GM12864 (cell line): ENCODE measurements at regions not wholly inside any gene's neighbourhood (a gene's known extent, or its start where the extent isn't known, plus 50 kb on each side); places are given as distances from the start of the nearest gene placed in this dataset.
"Not testable (repeated sequence)": the region's sequence is repeated elsewhere in the genome, so short reads cannot be mapped to it uniquely, and the experiment has no call there.

Experiments
- DNase-seq: peaks from one replicate; pipeline ENCODE4 v3.0.0-alpha.2; 2011; ENCODE audit warnings: low read depth
- H3K4me3 ChIP-seq: 2 replicates; pipeline ENCODE4 v1.5.1; 2011; ENCODE audit warnings: mild to moderate bottlenecking, low read depth, low read length, control low read depth
- CTCF ChIP-seq: IDR thresholded peaks from 2 replicates; pipeline ENCODE4 v1.5.1; 2011; ENCODE audit warnings: low read depth, mild to moderate bottlenecking, moderate library complexity, low read length, control low read depth, inconsistent platforms; ENCODE audit errors: missing control alignments

- TF ChIP-seq CTCF: no peak
- DNase-seq: no peak
These were observed 377.1 kb upstream of the SFSWAP start for GRCh38 chr12:131333621-131334440.

DNA sequence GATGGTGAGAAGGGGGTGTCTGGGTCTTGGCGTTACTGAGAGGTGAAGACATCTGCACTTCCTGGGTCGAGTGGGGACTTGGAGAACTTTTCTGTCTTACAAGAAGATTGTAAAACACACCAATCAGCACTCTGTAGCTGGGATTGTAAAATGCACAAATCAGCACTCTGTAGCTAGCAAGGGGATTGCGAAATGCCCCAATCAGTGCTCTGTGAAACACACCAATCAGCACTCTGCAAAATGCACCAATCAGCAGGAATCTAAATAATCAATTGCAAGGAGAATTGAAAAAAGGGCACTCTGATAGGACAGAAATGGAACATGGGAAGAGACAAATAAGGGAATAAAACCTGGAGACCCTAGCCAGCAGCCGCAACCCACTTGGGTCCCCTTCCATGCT is 376.1 kb upstream of the SFSWAP start:
- no peak for DNase-seq
- no peak for TF ChIP-seq CTCF

More at GRCh38 chr12:131333621-131334440, 377.1 kb upstream of the SFSWAP start:
- no peak overlapping the region for H3K4me3 ChIP-seq

GRCh38 chr12:131335456-131335855 is 375.4 kb upstream of the SFSWAP start:
- DNase-seq: no peak
- no peak overlapping the region for H3K4me3 ChIP-seq
- TF ChIP-seq CTCF: no peak

More for the DNA sequence above, 376.1 kb upstream of the SFSWAP start:
- H3K4me3 ChIP-seq: no peak overlapping the region

GRCh38 chr12:131337861-131338260 is 373.0 kb upstream of the SFSWAP start:
- DNase-seq, H3K4me3 ChIP-seq: not testable (repeated sequence)

- TF ChIP-seq CTCF: no peak
- DNase-seq: no peak
- no peak overlapping the region for H3K4me3 ChIP-seq
These were observed 370.2 kb upstream of the SFSWAP start for GRCh38 chr12:131340616-131341210.

- DNase-seq, H3K4me3 ChIP-seq: not testable (repeated sequence)
These were observed 369.3 kb upstream of the SFSWAP start for GRCh38 chr12:131341608-131342007.

DNA sequence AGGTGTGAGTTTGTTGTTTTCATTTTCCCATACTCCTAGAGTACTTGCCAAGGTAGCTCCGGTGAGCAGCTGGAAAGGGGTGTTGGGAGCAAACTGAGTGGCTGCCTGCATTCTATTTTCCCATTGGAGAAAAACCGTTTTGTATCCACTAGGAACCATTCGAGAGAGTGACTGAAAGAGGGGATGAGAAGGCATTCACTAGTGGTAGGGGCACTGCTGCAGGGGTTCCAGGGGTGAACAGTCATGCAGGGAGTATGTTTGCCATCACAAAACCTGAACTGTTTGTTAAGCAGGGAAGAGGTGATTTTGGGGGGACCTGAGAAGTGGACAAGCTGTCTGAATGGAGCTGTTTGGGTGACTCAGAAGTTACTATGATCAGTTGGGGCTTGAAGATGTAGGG is 367.5 kb upstream of the SFSWAP start:
- DNase-seq, H3K4me3 ChIP-seq: not testable (repeated sequence)

DNA sequence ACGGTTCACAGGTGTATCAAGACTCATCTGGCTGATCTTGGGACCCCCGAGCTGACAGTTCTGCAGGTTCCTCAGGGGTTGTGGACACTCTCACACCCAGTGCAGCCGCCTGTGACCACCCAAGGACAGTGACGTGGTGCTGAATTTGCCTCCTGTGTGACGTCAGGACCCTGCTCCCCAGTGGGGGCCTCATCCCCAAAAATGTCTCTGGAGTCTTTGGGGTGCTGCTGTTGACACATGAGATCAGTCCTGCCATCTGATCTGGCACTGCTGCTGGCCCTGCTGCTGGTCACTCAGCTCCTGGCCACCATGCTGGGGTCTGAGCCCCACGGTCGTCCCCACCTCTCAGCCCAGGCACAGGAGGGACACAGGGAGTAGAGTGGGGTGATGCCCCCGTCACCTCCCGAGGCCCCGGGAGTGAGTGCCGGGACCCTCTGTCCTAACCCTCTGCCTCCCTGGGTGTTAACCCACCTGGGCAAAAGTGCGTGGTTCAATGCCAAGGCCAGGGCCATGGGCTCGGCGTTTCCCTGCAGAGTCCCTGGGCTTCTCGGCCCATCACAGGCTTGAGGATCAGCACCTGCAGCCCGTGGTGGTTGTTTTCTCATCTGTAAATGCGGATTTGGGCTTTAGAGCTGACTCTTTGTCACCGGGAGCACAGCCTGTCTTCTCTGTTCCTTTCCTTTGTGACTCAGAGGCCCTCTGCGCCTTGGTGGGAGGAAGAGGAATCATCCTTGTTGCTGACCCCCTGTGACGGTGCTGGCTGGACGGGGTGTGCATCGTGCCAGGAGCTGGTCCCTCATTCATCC is 366.0 kb upstream of the SFSWAP start:
- not testable (repeated sequence) for DNase-seq

More for the DNA sequence above, 366.0 kb upstream of the SFSWAP start:
- H3K4me3 ChIP-seq: not testable (repeated sequence)
